Lung (tissue), 11 donors: ENCODE measurements at regions not wholly inside any gene's neighbourhood (a gene's known extent, or its start where the extent isn't known, plus 50 kb on each side); places are given as distances from the start of the nearest gene placed in this dataset.

Experiments used
- ATAC-seq: fragments of 200-7000 bp; cut with Tn5 transposase; one replicate; pipeline ENCODE4 v1.9.1; 2020; ENCODE audit warnings: moderate number of reproducible peaks; ENCODE audit not compliant: insufficient read depth, low FRiP score
- DNase-seq, 3 donors: peaks; one replicate each; pipeline ENCODE4 v3.0.0-alpha.2; 2013 to 2017
- H3K27ac ChIP-seq, 2 donors: one replicate each; pipeline ENCODE4 v1.5.1; 2013; ENCODE audit warnings: mild to moderate bottlenecking in 2 of 2, moderate library complexity in 2 of 2, control low read depth in 1 of 2, inconsistent platforms in 1 of 2, low read depth in 1 of 2, low read length in 1 of 2
- H3K27me3 ChIP-seq, 3 donors: one replicate each; pipeline ENCODE4 v1.5.1; 2013; ENCODE audit warnings: low read length in 2 of 3; ENCODE audit not compliant: control insufficient read depth in 3 of 3, insufficient read depth in 3 of 3
- H3K36me3 ChIP-seq, 4 donors: one replicate each; pipeline ENCODE4 v1.5.1; 2013; ENCODE audit warnings: low read length in 4 of 4, mild to moderate bottlenecking in 1 of 4, moderate library complexity in 1 of 4; ENCODE audit not compliant: control insufficient read depth in 4 of 4, insufficient read depth in 4 of 4
- H3K4me1 ChIP-seq, 5 donors: one replicate each; pipeline ENCODE4 v1.5.1; 2013; ENCODE audit warnings: low read length in 5 of 5, mild to moderate bottlenecking in 2 of 5, moderate library complexity in 1 of 5; ENCODE audit not compliant: control insufficient read depth in 5 of 5, insufficient read depth in 5 of 5
- H3K4me3 ChIP-seq: one replicate; pipeline ENCODE4 v1.5.1; 2013; ENCODE audit warnings: mild to moderate bottlenecking, control low read depth, moderate library complexity
- H3K9ac ChIP-seq, 2 donors: one replicate each; pipeline ENCODE4 v1.5.1; 2013; ENCODE audit warnings: low read length in 2 of 2, control low read depth in 1 of 2; ENCODE audit not compliant: insufficient read depth in 1 of 2
- H3K9me3 ChIP-seq, 4 donors: one replicate each; pipeline ENCODE4 v1.5.1; 2013; ENCODE audit warnings: low read length in 3 of 4, mild to moderate bottlenecking in 1 of 4, moderate library complexity in 1 of 4; ENCODE audit not compliant: control insufficient read depth in 4 of 4, insufficient read depth in 3 of 4
- WGBS, 2 donors: extraction: QIAGEN DNeasy Blood & Tissue Kit; methylation state at CpG; one replicate each; pipeline ENCODE4 v1.1.7; 2013; 5-methylcytosine and 5-hydroxymethylcytosine counted together
- TF ChIP-seq, protein P1 (sequence below): IDR thresholded peaks from 2 replicates; pipeline ENCODE4 v1.5.1; 2012; ENCODE audit warnings: mild to moderate bottlenecking; ENCODE audit errors: control extremely low read depth, extremely low read depth
- donor health status: control.
- donor health status: control.
- donor health status: Bipolar disorder and iron deficiency.
- donor health status: healthy.
- donor health status: DM: yes; HTN: yes; CAD: no.

DNA sequence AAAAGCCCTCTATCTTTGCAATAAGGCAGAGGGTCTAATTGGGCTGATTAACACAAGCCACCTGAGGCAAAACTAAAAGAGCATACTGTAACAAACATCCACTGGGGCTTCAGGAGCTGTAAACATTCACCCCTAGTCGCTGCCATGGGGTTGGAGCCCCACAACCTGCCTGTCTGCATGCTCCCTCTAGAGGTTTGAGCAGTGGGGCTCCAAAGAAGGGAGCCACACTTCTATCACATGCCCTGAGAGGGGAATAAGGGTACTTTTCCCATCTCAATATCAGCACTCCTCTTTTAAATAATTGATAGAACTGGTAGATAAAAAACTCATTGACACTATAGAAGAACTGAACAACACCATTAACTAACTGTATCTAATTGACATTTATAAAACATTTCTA lies 130.1 kb upstream of the COX10 start:
- DNase-seq (no peak), ATAC-seq (no peak)
- TF ChIP-seq, protein P1, sequence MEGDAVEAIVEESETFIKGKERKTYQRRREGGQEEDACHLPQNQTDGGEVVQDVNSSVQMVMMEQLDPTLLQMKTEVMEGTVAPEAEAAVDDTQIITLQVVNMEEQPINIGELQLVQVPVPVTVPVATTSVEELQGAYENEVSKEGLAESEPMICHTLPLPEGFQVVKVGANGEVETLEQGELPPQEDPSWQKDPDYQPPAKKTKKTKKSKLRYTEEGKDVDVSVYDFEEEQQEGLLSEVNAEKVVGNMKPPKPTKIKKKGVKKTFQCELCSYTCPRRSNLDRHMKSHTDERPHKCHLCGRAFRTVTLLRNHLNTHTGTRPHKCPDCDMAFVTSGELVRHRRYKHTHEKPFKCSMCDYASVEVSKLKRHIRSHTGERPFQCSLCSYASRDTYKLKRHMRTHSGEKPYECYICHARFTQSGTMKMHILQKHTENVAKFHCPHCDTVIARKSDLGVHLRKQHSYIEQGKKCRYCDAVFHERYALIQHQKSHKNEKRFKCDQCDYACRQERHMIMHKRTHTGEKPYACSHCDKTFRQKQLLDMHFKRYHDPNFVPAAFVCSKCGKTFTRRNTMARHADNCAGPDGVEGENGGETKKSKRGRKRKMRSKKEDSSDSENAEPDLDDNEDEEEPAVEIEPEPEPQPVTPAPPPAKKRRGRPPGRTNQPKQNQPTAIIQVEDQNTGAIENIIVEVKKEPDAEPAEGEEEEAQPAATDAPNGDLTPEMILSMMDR = no peak
- Histone ChIP-seq H3K9me3 (peaks cover 0 to 5% (median 2%) of the 10 kb centered on the region in 4 donors), H3K9ac (no peak overlapping the region), H3K36me3 (peaks cover 0 to 5% (median 0%) of the 10 kb centered on the region in 4 donors), H3K27me3 (no peaks in the 10 kb centered on the region), H3K27ac (no peak overlapping the region), H3K4me3 (no peak overlapping the region), H3K4me1 (no peaks in the 10 kb centered on the region)
- WGBS, 2 donors = 64 to 74% methylated on average over 1 of the region's 1 CpG

DNA sequence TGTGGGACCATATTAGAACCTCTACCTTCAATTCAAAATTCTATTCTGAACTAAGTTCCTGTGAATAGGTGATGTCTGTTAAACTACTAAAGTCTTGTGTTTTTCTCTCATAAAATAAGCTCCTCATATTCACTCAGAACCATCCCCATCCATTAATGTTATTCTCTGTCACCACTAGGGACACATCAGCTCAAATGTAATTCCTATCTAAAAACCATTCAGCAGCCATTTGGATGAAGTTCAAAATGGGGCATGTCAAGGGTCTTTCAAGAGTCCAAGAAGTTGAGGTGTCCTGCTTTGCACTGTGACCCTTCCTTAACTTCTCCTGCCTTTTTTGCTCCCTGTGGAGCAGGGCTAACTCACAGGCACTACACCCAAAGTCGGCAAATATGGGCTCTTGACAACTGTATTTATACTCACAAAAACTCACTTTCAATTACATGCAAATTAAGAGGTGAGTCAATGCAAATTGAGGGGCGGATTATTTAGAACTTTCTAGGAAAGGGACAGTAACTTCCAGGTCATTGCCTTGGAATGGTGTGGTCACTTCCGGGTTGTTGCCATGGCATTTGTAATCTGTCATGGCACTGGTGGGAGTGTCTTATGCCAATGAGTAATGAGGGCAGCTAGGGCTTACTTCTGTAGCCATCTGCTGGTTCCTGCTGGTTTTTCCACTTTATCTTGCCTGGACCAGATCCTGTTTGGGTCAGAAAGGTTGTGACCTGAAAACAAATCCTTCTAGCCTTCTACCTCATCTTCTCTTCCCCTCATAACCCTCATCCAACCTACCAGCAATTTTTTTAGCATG lies 128.2 kb upstream of the COX10 start:
- no peak for DNase-seq
- Histone ChIP-seq H3K4me3 (no peak overlapping the region), H3K9me3 (peaks cover 0 to 5% (median 2%) of the 10 kb centered on the region in 4 donors), H3K4me1 (no peaks in the 10 kb centered on the region), H3K27ac (no peak overlapping the region), H3K36me3 (peaks cover 0 to 5% (median 0%) of the 10 kb centered on the region in 4 donors), H3K27me3 (no peaks in the 10 kb centered on the region), H3K9ac (no peak overlapping the region)
- ATAC-seq = no peak
- 88 to 91% methylated on average over 3 of the region's 3 CpGs for WGBS, 2 donors
- TF ChIP-seq, protein P1 = no peak

DNA sequence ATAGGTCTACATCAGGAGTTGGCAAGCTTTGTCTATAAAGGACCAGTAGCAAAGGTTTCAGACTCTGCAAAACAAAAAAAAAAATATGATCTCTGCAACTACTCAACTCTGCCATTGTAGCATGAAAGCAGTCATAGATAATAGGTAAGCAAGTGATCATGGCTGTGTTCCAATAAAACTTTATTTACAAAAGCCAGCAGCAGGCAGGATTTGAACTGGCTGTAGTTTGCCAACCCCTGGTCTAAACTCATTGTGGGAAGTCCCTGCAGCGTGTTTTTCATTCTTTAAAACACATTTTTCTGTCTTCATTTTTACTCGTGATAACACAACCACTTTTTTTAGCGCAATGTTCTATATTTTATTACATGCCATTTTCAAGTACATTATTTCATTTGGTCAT lies 127.5 kb upstream of the COX10 start:
- H3K27ac ChIP-seq = no peak overlapping the region
- no peaks in the 10 kb centered on the region for H3K4me1 ChIP-seq
- H3K9ac ChIP-seq = no peak overlapping the region
- ATAC-seq (no peak), DNase-seq (no peak)
- peaks cover 0 to 5% (median 2%) of the 10 kb centered on the region in 4 donors for H3K9me3 ChIP-seq
- 93 to 95% methylated on average over 3 of the region's 3 CpGs for WGBS, 2 donors
- H3K4me3 ChIP-seq = no peak overlapping the region
- H3K27me3 ChIP-seq = no peaks in the 10 kb centered on the region
- TF ChIP-seq, protein P1 = no peak
- H3K36me3 ChIP-seq = peaks cover 0 to 5% (median 0%) of the 10 kb centered on the region in 4 donors
